Activated naive CD4-positive, alpha-beta T cell treated with anti-CD3 and anti-CD28 coated beads, Interleukin-2, amount 10 ng/mL, durations not matched to agents 7 days and 5 days (primary cell): ENCODE measurements at regions not wholly inside any gene's neighbourhood (a gene's known extent, or its start where the extent isn't known, plus 50 kb on each side); places are given as distances from the start of the nearest gene placed in this dataset.

Experiments
- CTCF ChIA-PET: fragments of 350-600 bp; sonication (Branson Sonifier 250); formaldehyde crosslinking; loops from one replicate; lab custom pipeline; 2021; ENCODE audit warnings: antibody characterized with exemption; lab: Charles Lee
- DNase-seq: peaks from one replicate; pipeline ENCODE4 v3.0.0-alpha.2; 2020
- H3K27ac Mint-ChIP-seq: one replicate; pipeline ENCODE4 v1.8.0; 2021; ENCODE audit warnings: mild to moderate bottlenecking, moderate library complexity, mixed read lengths
- H3K27me3 Mint-ChIP-seq: one replicate; pipeline ENCODE4 v1.8.0; 2021; ENCODE audit warnings: mild to moderate bottlenecking, mixed read lengths
- H3K36me3 Mint-ChIP-seq: one replicate; pipeline ENCODE4 v1.8.0; 2021; ENCODE audit warnings: mixed read lengths
- H3K4me1 Mint-ChIP-seq: one replicate; pipeline ENCODE4 v1.8.0; 2021; ENCODE audit warnings: mixed read lengths
- H3K4me3 Mint-ChIP-seq: one replicate; pipeline ENCODE4 v1.8.0; 2021; ENCODE audit warnings: mild to moderate bottlenecking, moderate library complexity, mixed read lengths
- H3K9me3 Mint-ChIP-seq: one replicate; pipeline ENCODE4 v1.8.0; 2021; ENCODE audit warnings: mixed read lengths

GRCh38 chr18:64276311-64277090 lies 127.6 kb upstream of the LINC00305 start:
- Mint-ChIP-seq H3K27ac (no peak overlapping the region), H3K9me3 (peaks cover 9% of the 10 kb centered on the region), H3K4me1 (no peaks in the 10 kb centered on the region), H3K4me3 (no peak overlapping the region), H3K27me3 (no peaks in the 10 kb centered on the region), H3K36me3 (no peaks in the 10 kb centered on the region)
- DNase-seq: no peak
- CTCF ChIA-PET: no interaction called here

- H3K4me3 Mint-ChIP-seq: no peak overlapping the region
- CTCF ChIA-PET: no interaction called here
- peaks cover 9% of the 10 kb centered on the region for H3K9me3 Mint-ChIP-seq
- H3K27ac Mint-ChIP-seq: no peak overlapping the region
- H3K4me1 Mint-ChIP-seq: no peaks in the 10 kb centered on the region
- no peaks in the 10 kb centered on the region for H3K36me3 Mint-ChIP-seq
- H3K27me3 Mint-ChIP-seq: no peaks in the 10 kb centered on the region
- no peak for DNase-seq
These were observed 126.9 kb upstream of the LINC00305 start for GRCh38 chr18:64275593-64276300.

- no peak overlapping the region for H3K27ac Mint-ChIP-seq
- no peaks in the 10 kb centered on the region for H3K4me1 Mint-ChIP-seq
- H3K9me3 Mint-ChIP-seq: peaks cover 4% of the 10 kb centered on the region
- H3K4me3 Mint-ChIP-seq: no peak overlapping the region
- no peaks in the 10 kb centered on the region for H3K27me3 Mint-ChIP-seq
- CTCF ChIA-PET: no interaction called here
- no peak for DNase-seq
- H3K36me3 Mint-ChIP-seq: no peaks in the 10 kb centered on the region
These were observed 124.8 kb upstream of the LINC00305 start for GRCh38 chr18:64273724-64274123.

- Mint-ChIP-seq H3K27ac (no peak overlapping the region), H3K27me3 (no peaks in the 10 kb centered on the region), H3K36me3 (no peaks in the 10 kb centered on the region), H3K9me3 (peaks cover 3% of the 10 kb centered on the region), H3K4me3 (no peak overlapping the region), H3K4me1 (no peaks in the 10 kb centered on the region)
- no peak for DNase-seq
- CTCF ChIA-PET: no interaction called here
These were observed 123.2 kb upstream of the LINC00305 start for GRCh38 chr18:64271975-64272659.

DNA sequence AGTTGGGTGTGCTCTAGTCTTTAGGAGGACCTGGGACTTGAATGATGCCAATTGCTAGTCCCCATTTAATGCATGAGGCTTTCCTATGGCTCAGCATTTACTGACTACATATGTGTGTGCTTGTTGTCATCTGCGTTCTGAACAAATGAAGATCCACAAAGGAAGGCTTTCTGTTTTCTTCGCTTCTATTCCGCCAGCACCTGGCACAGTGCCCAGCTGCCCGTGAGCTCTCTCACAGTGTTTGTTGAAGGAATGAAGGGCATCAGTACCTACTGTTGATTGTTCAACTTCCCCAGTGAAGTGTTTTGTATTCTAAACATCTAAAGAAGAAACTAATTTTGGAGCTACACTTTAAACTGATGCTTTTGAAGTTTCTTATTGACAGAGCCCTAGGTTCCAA lies 122.4 kb upstream of the LINC00305 start:
- no peak overlapping the region for H3K27ac Mint-ChIP-seq

GRCh38 chr18:64270608-64271007 lies 121.7 kb upstream of the LINC00305 start:
- CTCF ChIA-PET: no interaction called here
- no peak for DNase-seq
- no peaks in the 10 kb centered on the region for H3K36me3 Mint-ChIP-seq
- no peaks in the 10 kb centered on the region for H3K9me3 Mint-ChIP-seq
- no peaks in the 10 kb centered on the region for H3K27me3 Mint-ChIP-seq
- no peaks in the 10 kb centered on the region for H3K4me1 Mint-ChIP-seq
- no peak overlapping the region for H3K4me3 Mint-ChIP-seq
- H3K27ac Mint-ChIP-seq: no peak overlapping the region

More for the DNA sequence above, 122.4 kb upstream of the LINC00305 start:
- DNase-seq: no peak
- Mint-ChIP-seq H3K27me3 (no peaks in the 10 kb centered on the region), H3K4me1 (no peaks in the 10 kb centered on the region), H3K9me3 (no peaks in the 10 kb centered on the region), H3K36me3 (no peaks in the 10 kb centered on the region), H3K4me3 (no peak overlapping the region)
- CTCF ChIA-PET: no interaction called here

- no peak overlapping the region for H3K4me3 Mint-ChIP-seq
- H3K36me3 Mint-ChIP-seq: no peaks in the 10 kb centered on the region
- H3K9me3 Mint-ChIP-seq: no peaks in the 10 kb centered on the region
- H3K27me3 Mint-ChIP-seq: no peaks in the 10 kb centered on the region
- H3K27ac Mint-ChIP-seq: no peak overlapping the region
- no peak for DNase-seq
- CTCF ChIA-PET: no interaction called here
- H3K4me1 Mint-ChIP-seq: no peaks in the 10 kb centered on the region
These were observed 121.2 kb upstream of the LINC00305 start for GRCh38 chr18:64270121-64270520.

- Mint-ChIP-seq H3K27ac (no peak overlapping the region), H3K4me1 (no peaks in the 10 kb centered on the region), H3K36me3 (no peaks in the 10 kb centered on the region)
These were observed 115.3 kb upstream of the LINC00305 start for GRCh38 chr18:64264171-64264570.

GRCh38 chr18:64260810-64261209 lies 111.9 kb upstream of the LINC00305 start:
- Mint-ChIP-seq H3K27ac (no peak overlapping the region), H3K9me3 (no peaks in the 10 kb centered on the region), H3K27me3 (no peaks in the 10 kb centered on the region), H3K4me1 (no peaks in the 10 kb centered on the region), H3K4me3 (no peak overlapping the region), H3K36me3 (no peaks in the 10 kb centered on the region)
- no peak for DNase-seq
- CTCF ChIA-PET: no interaction called here

More at GRCh38 chr18:64264171-64264570, 115.3 kb upstream of the LINC00305 start:
- CTCF ChIA-PET: no interaction called here
- no peaks in the 10 kb centered on the region for H3K27me3 Mint-ChIP-seq
- H3K4me3 Mint-ChIP-seq: no peak overlapping the region
- DNase-seq: no peak
- no peaks in the 10 kb centered on the region for H3K9me3 Mint-ChIP-seq

GRCh38 chr18:64259871-64260270 lies 111.0 kb upstream of the LINC00305 start:
- no peak for DNase-seq
- H3K36me3 Mint-ChIP-seq: no peaks in the 10 kb centered on the region
- H3K4me1 Mint-ChIP-seq: no peaks in the 10 kb centered on the region
- H3K4me3 Mint-ChIP-seq: no peak overlapping the region
- no peaks in the 10 kb centered on the region for H3K9me3 Mint-ChIP-seq
- CTCF ChIA-PET: no interaction called here
- H3K27me3 Mint-ChIP-seq: no peaks in the 10 kb centered on the region
- no peak overlapping the region for H3K27ac Mint-ChIP-seq

GRCh38 chr18:64258111-64258650 lies 109.3 kb upstream of the LINC00305 start:
- no peak for DNase-seq
- CTCF ChIA-PET: no interaction called here
- Mint-ChIP-seq H3K36me3 (no peaks in the 10 kb centered on the region), H3K27ac (no peak overlapping the region), H3K9me3 (no peaks in the 10 kb centered on the region), H3K4me3 (no peak overlapping the region), H3K4me1 (no peaks in the 10 kb centered on the region), H3K27me3 (no peaks in the 10 kb centered on the region)

DNA sequence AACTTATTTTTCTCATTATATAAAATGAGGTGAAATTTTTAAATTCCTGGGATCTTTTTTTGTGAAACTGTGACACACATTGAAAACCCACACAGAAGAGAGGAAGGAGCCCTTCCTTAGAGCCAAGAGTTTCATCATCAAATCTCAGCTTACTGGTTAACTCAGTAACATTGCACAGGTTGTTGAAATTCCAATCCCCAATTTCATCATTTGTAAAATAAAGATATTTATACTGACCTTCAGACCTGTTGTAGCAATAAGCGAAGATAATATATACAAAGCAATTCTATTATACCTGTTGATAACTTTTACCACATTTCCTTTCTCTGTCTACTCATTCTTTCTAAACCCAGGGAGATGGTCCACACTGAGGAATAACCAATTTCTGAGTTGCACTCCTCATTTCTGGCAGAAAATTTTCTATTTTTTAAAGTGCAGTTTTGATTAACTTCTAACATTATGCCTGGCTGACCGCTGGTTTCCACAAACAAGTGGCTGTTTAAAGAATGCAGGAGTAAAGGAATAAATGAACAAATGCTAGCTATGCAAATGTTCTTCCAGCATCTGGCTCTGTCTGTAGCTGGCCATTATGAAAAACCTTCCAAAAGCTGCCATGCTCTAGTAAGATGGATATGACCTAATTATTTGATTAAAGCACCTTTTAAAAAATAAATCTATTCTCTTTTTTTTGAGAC lies 105.7 kb upstream of the LINC00305 start:
- Mint-ChIP-seq H3K36me3 (no peaks in the 10 kb centered on the region), H3K27ac (no peak overlapping the region), H3K4me1 (no peaks in the 10 kb centered on the region), H3K4me3 (no peak overlapping the region), H3K27me3 (no peaks in the 10 kb centered on the region), H3K9me3 (no peaks in the 10 kb centered on the region)
- no peak for DNase-seq
- CTCF ChIA-PET: no interaction called here

- Mint-ChIP-seq H3K4me3 (no peak overlapping the region), H3K27ac (no peak overlapping the region), H3K4me1 (no peaks in the 10 kb centered on the region), H3K36me3 (no peaks in the 10 kb centered on the region), H3K9me3 (no peaks in the 10 kb centered on the region), H3K27me3 (no peaks in the 10 kb centered on the region)
- DNase-seq: no peak
- CTCF ChIA-PET: no interaction called here
These were observed 105.0 kb upstream of the LINC00305 start for GRCh38 chr18:64253873-64254272.

- no peaks in the 10 kb centered on the region for H3K4me1 Mint-ChIP-seq
- H3K9me3 Mint-ChIP-seq: no peaks in the 10 kb centered on the region
- no peak overlapping the region for H3K27ac Mint-ChIP-seq
- no peak overlapping the region for H3K4me3 Mint-ChIP-seq
- no peak for DNase-seq
- H3K36me3 Mint-ChIP-seq: no peaks in the 10 kb centered on the region
- no peaks in the 10 kb centered on the region for H3K27me3 Mint-ChIP-seq
- CTCF ChIA-PET: no interaction called here
These were observed 104.3 kb upstream of the LINC00305 start for GRCh38 chr18:64253222-64253621.
